ENCODE measurements at regions not wholly inside any gene's neighbourhood (a gene's known extent, or its start where the extent isn't known, plus 50 kb on each side); places are given as distances from the start of the nearest gene placed in this dataset.

DNA sequence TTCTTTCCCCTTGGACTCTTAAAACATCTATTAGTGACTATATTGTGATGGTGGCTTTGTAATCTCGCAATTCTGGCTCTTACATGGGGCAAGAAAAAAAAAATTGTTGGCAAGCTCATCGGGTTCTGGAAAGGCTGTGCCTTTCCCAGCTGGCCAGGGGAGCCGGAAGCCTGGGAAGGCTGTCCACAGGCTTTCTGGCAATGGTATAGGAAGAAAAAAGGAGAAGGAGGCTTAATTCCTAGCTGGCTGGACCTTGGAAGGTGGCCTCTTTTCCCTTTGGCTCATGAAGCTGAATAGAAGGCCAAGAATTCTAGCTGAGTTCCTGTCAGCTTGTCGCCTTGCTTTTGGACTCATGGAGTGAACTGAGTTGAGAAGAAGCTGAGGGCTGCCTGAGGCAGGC lies 243.5 kb upstream of the SEMA6D start:
- no peak overlapping the region for H3K27ac ChIP-seq
- POLR2A ChIA-PET: no interaction called here
- H3K4me2 ChIP-seq: no peak overlapping the region
- CTCF ChIA-PET: no interaction called here
- no peaks in the 10 kb centered on the region for H3K4me1 ChIP-seq
- WGBS (ENCODE audit: missing lambda C conversion rate): 8% methylated on average over 4 of the region's 4 CpGs
- no peak for DNase-seq (ENCODE audit: low read depth in 1 of 2, low spot score in 1 of 2)
- TF ChIP-seq JUN (IDR thresholded peaks at IDR 0.05): no peak
- no peak for TF ChIP-seq POLR2A (IDR thresholded peaks at IDR 0.05; ENCODE audit: low read length)
- no peak for TF ChIP-seq CHD4 (IDR thresholded peaks at IDR 0.05; ENCODE audit: borderline replicate concordance)
- TF ChIP-seq, protein P1, sequence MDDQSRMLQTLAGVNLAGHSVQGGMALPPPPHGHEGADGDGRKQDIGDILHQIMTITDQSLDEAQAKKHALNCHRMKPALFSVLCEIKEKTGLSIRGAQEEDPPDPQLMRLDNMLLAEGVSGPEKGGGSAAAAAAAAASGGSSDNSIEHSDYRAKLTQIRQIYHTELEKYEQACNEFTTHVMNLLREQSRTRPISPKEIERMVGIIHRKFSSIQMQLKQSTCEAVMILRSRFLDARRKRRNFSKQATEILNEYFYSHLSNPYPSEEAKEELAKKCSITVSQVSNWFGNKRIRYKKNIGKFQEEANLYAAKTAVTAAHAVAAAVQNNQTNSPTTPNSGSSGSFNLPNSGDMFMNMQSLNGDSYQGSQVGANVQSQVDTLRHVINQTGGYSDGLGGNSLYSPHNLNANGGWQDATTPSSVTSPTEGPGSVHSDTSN (IDR thresholded peaks at IDR 0.05): no peak
- TF ChIP-seq MYC (IDR thresholded peaks at IDR 0.05; ENCODE audit: borderline replicate concordance, low read length): no peak
- no peak for TF ChIP-seq ZFP36 (IDR thresholded peaks at IDR 0.05; ENCODE audit: borderline replicate concordance, partially characterized antibody)
- FAIRE-seq: no peak
- H3K4me3 ChIP-seq: no peak overlapping the region
- no peak for ATAC-seq
- H3K9me3 ChIP-seq: no peaks in the 10 kb centered on the region

DNA sequence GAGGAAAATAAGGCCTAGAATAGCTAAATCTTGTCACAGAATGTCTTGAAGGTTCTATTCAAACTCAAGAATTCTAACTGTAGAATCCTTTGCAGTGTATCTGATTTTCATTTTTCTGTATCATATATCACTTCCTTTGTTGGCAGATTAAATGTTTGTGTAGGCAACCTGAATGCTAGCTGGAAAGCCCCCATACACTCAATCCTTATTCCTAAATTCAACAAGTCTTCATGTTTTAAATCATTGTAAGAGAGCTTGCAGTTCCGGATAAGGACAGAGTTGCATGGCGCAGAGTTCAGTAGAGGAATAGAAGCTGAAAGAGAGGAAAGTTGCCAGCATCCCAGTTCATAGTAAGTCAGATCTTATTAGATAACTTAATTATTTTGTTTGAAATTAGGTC lies 242.0 kb upstream of the SEMA6D start:
- Histone ChIP-seq H3K27ac (no peak overlapping the region), H3K9me3 (no peaks in the 10 kb centered on the region), H3K4me1 (no peaks in the 10 kb centered on the region), H3K4me2 (no peak overlapping the region), H3K4me3 (no peak overlapping the region)
- CTCF ChIA-PET: no interaction called here
- 95% methylated on average over 2 of the region's 2 CpGs for WGBS (ENCODE audit: missing lambda C conversion rate)
- TF ChIP-seq FOXS1 (CRISPR knock-in tag; IDR thresholded peaks at IDR 0.05) (no peak), POLR2A (IDR thresholded peaks at IDR 0.05; ENCODE audit: low read length) (no peak)
- DNase-seq (ENCODE audit: low read depth in 1 of 2, low spot score in 1 of 2) (no peak), FAIRE-seq (no peak), ATAC-seq (no peak)
- POLR2A ChIA-PET: no interaction called here

DNA sequence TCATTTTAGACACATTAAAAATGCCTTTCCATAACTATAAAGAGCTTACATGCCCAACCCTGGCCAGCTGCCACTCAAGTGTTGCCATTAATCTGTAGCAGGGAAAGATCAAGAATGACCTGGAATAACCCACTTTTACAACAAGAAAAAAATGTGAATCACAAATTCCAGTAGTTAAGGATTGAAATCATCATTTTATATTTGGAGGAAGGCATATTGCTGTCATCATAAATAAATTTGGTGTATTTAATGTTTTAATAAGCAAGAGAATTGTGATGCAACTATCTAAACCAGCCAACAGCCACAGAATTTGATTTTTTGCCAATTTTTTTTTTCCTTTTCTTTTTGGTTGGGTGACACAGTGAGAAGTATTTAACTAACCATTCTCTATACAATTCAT lies 240.0 kb upstream of the SEMA6D start:
- no peak overlapping the region for H3K4me3 ChIP-seq
- no peaks in the 10 kb centered on the region for H3K9me3 ChIP-seq
- FAIRE-seq (no peak), ATAC-seq (no peak), DNase-seq (ENCODE audit: low read depth in 1 of 2, low spot score in 1 of 2) (no peak)
- TF ChIP-seq, protein P2, sequence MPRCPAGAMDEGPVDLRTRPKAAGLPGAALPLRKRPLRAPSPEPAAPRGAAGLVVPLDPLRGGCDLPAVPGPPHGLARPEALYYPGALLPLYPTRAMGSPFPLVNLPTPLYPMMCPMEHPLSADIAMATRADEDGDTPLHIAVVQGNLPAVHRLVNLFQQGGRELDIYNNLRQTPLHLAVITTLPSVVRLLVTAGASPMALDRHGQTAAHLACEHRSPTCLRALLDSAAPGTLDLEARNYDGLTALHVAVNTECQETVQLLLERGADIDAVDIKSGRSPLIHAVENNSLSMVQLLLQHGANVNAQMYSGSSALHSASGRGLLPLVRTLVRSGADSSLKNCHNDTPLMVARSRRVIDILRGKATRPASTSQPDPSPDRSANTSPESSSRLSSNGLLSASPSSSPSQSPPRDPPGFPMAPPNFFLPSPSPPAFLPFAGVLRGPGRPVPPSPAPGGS (IDR thresholded peaks at IDR 0.05): no peak
- TF ChIP-seq RFX5 (IDR thresholded peaks at IDR 0.05) (no peak), ESRRA (IDR thresholded peaks at IDR 0.05; ENCODE audit: borderline replicate concordance, low read length) (no peak), NR3C1 (IDR thresholded peaks at IDR 0.05) (no peak), HEYL (CRISPR knock-in tag; IDR thresholded peaks at IDR 0.05) (no peak), EP300 (IDR thresholded peaks at IDR 0.05) (no peak), HOXB5 (CRISPR knock-in tag; IDR thresholded peaks at IDR 0.05) (no peak), NFE2L2 (conservative IDR thresholded peaks at IDR 0.05; ENCODE audit: low read length) (no peak), RNF2 (IDR thresholded peaks at IDR 0.05; ENCODE audit: borderline replicate concordance, low read depth) (no peak), FOXS1 (CRISPR knock-in tag; IDR thresholded peaks at IDR 0.05) (no peak), RARB (CRISPR knock-in tag; IDR thresholded peaks at IDR 0.05) (no peak), HOXB13 (CRISPR knock-in tag; IDR thresholded peaks at IDR 0.05; ENCODE audit: low read depth) (no peak), JUN (IDR thresholded peaks at IDR 0.05) (no peak), RAD21 (conservative IDR thresholded peaks at IDR 0.05 in 1 of 2, IDR thresholded peaks at IDR 0.05 in 1 of 2) (no peak), KDM5A (IDR thresholded peaks at IDR 0.05) (no peak)
- TF ChIP-seq, protein P3, sequence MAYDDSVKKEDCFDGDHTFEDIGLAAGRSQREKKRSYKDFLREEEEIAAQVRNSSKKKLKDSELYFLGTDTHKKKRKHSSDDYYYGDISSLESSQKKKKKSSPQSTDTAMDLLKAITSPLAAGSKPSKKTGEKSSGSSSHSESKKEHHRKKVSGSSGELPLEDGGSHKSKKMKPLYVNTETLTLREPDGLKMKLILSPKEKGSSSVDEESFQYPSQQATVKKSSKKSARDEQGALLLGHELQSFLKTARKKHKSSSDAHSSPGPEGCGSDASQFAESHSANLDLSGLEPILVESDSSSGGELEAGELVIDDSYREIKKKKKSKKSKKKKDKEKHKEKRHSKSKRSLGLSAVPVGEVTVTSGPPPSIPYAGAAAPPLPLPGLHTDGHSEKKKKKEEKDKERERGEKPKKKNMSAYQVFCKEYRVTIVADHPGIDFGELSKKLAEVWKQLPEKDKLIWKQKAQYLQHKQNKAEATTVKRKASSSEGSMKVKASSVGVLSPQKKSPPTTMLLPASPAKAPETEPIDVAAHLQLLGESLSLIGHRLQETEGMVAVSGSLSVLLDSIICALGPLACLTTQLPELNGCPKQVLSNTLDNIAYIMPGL (CRISPR knock-in tag; IDR thresholded peaks at IDR 0.05; ENCODE audit: borderline replicate concordance): no peak
- TF ChIP-seq, protein P4, sequence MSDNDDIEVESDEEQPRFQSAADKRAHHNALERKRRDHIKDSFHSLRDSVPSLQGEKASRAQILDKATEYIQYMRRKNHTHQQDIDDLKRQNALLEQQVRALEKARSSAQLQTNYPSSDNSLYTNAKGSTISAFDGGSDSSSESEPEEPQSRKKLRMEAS (IDR thresholded peaks at IDR 0.05): no peak
- TF ChIP-seq, protein P1 (IDR thresholded peaks at IDR 0.05): no peak
- TF ChIP-seq, protein P5, sequence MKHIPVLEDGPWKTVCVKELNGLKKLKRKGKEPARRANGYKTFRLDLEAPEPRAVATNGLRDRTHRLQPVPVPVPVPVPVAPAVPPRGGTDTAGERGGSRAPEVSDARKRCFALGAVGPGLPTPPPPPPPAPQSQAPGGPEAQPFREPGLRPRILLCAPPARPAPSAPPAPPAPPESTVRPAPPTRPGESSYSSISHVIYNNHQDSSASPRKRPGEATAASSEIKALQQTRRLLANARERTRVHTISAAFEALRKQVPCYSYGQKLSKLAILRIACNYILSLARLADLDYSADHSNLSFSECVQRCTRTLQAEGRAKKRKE (CRISPR knock-in tag; IDR thresholded peaks at IDR 0.05; ENCODE audit: low read depth): no peak
- TF ChIP-seq, protein P6, sequence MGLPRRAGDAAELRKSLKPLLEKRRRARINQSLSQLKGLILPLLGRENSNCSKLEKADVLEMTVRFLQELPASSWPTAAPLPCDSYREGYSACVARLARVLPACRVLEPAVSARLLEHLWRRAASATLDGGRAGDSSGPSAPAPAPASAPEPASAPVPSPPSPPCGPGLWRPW (IDR thresholded peaks at IDR 0.05): no peak
- ChIA-PET CTCF (no interaction called here), POLR2A (no interaction called here)
- H3K27ac ChIP-seq: no peak overlapping the region
- no peak overlapping the region for H3K4me2 ChIP-seq
- no peaks in the 10 kb centered on the region for H3K4me1 ChIP-seq

Measured in A549 (cell line).